Nephron progenitor cell (in vitro differentiated cells): ENCODE measurements at regions not wholly inside any gene's neighbourhood (a gene's known extent, or its start where the extent isn't known, plus 50 kb on each side); places are given as distances from the start of the nearest gene placed in this dataset.
A peak's percentile ranks its signal among the peaks of the same experiment; 100 is the strongest.

Experiments
- DNase-seq: peaks from one replicate; pipeline ENCODE4 v3.0.0; 2021
- H3K27ac Mint-ChIP-seq: 2 replicates; pipeline ENCODE4 v1.8.0; 2021; ENCODE audit warnings: mild to moderate bottlenecking, moderate library complexity, mixed read lengths
- H3K27me3 Mint-ChIP-seq: 2 replicates; pipeline ENCODE4 v1.8.0; 2021; ENCODE audit warnings: mild to moderate bottlenecking, low read depth, mixed read lengths; ENCODE audit not compliant: poor library complexity
- H3K36me3 Mint-ChIP-seq: 2 replicates; pipeline ENCODE4 v1.8.0; 2021; ENCODE audit warnings: low read depth, mixed read lengths
- H3K4me1 Mint-ChIP-seq: 2 replicates; pipeline ENCODE4 v1.8.0; 2021; ENCODE audit warnings: mixed read lengths
- H3K4me3 Mint-ChIP-seq: 2 replicates; pipeline ENCODE4 v1.8.0; 2021; ENCODE audit warnings: mild to moderate bottlenecking, moderate library complexity, mixed read lengths
- H3K9me3 Mint-ChIP-seq: 2 replicates; pipeline ENCODE4 v1.8.0; 2021; ENCODE audit warnings: mild to moderate bottlenecking, moderate library complexity, mixed read lengths
- TF ChIP-seq, protein P1 (sequence below): fragments of 200-600 bp; sonication (generic); IDR thresholded peaks from 2 replicates; pipeline ENCODE4 v1.5.0; 2021; ENCODE audit warnings: antibody characterized with exemption

DNA sequence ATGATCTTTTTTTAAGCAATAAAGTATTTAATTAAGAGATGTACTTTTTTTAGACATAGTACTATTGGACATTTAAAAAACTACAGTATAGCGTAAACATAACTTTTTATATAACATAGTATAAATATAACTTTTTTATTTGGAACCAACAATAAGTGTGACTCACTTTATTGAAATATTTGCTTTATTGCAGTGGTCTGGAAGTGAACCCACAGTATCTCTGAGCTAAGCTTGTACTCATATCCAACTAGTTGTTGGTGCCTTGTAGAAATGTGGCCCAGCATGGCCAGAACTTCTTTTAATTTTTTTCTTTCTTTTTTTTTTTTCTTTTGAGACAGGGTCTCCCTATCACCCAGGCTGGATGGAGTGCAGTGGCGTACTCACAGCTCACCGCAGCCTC, 61.5 kb upstream of the GALNT10 start:
- TF ChIP-seq, protein P1, sequence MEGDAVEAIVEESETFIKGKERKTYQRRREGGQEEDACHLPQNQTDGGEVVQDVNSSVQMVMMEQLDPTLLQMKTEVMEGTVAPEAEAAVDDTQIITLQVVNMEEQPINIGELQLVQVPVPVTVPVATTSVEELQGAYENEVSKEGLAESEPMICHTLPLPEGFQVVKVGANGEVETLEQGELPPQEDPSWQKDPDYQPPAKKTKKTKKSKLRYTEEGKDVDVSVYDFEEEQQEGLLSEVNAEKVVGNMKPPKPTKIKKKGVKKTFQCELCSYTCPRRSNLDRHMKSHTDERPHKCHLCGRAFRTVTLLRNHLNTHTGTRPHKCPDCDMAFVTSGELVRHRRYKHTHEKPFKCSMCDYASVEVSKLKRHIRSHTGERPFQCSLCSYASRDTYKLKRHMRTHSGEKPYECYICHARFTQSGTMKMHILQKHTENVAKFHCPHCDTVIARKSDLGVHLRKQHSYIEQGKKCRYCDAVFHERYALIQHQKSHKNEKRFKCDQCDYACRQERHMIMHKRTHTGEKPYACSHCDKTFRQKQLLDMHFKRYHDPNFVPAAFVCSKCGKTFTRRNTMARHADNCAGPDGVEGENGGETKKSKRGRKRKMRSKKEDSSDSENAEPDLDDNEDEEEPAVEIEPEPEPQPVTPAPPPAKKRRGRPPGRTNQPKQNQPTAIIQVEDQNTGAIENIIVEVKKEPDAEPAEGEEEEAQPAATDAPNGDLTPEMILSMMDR: no peak

DNA sequence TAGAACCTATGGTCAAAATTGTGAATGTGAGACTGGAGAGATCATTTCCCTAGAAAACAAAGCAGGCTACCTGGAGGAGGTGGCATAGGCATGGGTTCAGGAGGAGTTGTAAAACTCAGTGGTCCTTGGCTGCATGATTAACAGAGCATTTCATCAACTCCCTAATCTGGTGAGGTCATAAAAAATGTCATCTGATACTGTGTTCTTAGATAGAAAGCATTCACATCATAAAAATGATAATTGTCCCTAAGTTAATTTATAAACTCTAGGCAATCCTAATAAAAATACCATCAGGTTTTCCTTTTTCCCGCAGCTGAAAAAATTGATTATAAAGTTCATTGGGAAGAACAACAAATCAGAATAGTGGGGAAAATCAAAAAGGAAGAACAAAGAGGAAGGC, 60.6 kb upstream of the GALNT10 start:
- DNase-seq: no peak
- TF ChIP-seq, protein P1: no peak
- Mint-ChIP-seq H3K4me1 (peaks cover 44% of the 10 kb centered on the region), H3K9me3 (peaks cover 31% of the 10 kb centered on the region), H3K36me3 (peaks cover 20% of the 10 kb centered on the region), H3K27me3 (peaks cover 56% of the 10 kb centered on the region), H3K4me3 (no peak overlapping the region), H3K27ac (no peak overlapping the region)

More for the DNA sequence above, 61.5 kb upstream of the GALNT10 start:
- peaks cover 29% of the 10 kb centered on the region for H3K36me3 Mint-ChIP-seq
- peaks cover 43% of the 10 kb centered on the region for H3K4me1 Mint-ChIP-seq
- H3K27ac Mint-ChIP-seq: no peak overlapping the region
- peaks cover 41% of the 10 kb centered on the region for H3K9me3 Mint-ChIP-seq
- H3K4me3 Mint-ChIP-seq: no peak overlapping the region
- H3K27me3 Mint-ChIP-seq: peaks cover 48% of the 10 kb centered on the region
- no peak for DNase-seq

DNA sequence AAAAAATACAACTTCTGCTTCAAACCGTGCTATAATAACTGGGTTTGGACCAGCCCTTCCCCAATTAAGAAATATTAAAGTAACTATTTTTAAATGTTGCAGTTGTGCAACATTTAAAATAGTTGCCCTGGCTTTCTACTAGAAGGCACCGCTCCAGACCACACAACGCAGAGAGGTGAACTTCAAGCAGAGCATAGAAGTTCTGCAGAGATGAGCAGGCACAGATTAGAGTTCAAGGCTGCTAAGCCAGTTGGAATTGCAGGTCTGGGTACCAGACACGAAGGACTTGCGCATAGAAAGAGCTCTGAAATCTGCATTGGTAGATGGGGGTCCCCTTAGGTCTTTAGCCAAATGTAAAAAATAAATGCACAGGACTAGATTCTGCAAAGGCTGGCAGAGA, 58.7 kb upstream of the GALNT10 start:
- H3K27me3 Mint-ChIP-seq: peaks cover 51% of the 10 kb centered on the region
- H3K9me3 Mint-ChIP-seq: peaks cover 13% of the 10 kb centered on the region
- peak overlapping the region; percentile 27 for H3K27ac Mint-ChIP-seq
- H3K4me1 Mint-ChIP-seq: peaks cover 50% of the 10 kb centered on the region
- H3K36me3 Mint-ChIP-seq: peaks cover 6% of the 10 kb centered on the region
- no peak for DNase-seq
- no peak overlapping the region for H3K4me3 Mint-ChIP-seq
- TF ChIP-seq, protein P1: no peak

DNA sequence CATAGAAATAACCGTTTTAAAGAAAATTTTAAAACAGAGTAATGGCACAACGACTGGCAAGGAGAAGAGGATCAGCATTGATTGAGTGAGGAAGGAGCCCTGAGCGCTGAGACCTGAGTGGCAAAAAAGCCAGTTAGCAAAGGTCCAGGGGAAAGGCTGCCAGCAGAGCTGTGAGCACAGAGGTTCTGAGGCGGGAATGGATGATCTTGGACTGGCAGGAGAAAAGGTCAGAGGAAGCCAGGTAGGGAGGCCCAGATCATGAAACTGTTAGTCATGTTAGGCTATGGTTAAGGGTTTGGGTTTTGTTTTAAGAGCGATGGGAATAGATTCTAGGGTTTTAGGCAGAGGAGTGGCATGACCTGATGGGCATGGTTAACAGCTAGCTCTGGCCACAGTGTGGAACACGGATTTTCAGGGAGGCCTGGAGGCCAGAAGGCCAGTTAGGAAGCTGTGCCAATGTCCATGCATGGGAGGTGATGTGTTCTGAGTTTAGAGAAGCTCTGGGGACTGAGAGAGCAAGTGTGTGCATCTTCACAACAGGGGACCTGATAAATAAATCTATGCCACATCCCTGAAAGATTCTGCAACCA, 57.7 kb upstream of the GALNT10 start:
- Mint-ChIP-seq H3K27ac (peak overlapping the region; percentile 17), H3K27me3 (peaks cover 48% of the 10 kb centered on the region), H3K9me3 (peaks cover 5% of the 10 kb centered on the region), H3K4me1 (peaks cover 50% of the 10 kb centered on the region), H3K36me3 (no peaks in the 10 kb centered on the region), H3K4me3 (no peak overlapping the region)
- no peak for DNase-seq
- TF ChIP-seq, protein P1: no peak

DNA sequence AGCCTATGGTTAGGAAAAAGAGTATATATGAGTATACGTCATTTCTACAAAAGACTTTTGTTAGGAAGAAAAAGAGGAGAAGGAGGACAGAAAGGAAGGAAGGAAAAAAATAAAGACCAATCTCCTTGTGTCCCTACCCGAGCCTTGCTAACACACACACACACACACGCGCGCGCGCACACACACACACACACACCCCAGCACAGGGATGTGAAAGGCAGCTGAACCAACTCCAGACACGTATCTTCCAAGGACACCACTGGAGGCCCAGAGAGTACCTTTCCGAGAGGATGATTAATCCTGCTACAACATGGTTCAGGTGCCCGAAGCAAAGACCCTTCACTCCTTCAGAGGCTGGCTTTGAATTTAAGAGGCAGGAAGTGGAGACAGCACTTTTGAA, 56.9 kb upstream of the GALNT10 start:
- TF ChIP-seq, protein P1: no peak
- no peaks in the 10 kb centered on the region for H3K9me3 Mint-ChIP-seq
- DNase-seq: peak; percentile 52
- no peaks in the 10 kb centered on the region for H3K36me3 Mint-ChIP-seq
- H3K27ac Mint-ChIP-seq: no peak overlapping the region
- H3K4me1 Mint-ChIP-seq: peaks cover 51% of the 10 kb centered on the region
- H3K4me3 Mint-ChIP-seq: no peak overlapping the region
- peaks cover 51% of the 10 kb centered on the region for H3K27me3 Mint-ChIP-seq

DNA sequence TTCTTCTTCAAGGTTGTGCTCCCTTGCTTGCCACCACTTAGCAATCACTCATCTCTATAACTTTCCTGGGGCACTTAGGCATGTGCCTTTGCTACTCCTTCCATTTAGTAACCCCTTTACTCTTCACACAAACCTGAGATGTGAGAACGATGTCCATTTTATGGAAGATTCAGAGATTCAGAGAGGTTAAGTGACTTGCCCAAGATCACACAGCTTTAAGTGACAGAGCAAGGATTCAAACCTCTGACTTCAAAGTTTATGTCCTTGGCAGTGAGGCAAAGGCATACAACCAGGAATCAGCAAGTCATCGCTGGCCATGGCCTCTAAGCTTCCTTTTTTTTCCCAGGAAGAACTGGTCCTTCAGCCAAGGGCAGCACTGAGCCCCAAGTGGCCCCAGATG, 56.0 kb upstream of the GALNT10 start:
- no peak for DNase-seq
- H3K4me3 Mint-ChIP-seq: no peak overlapping the region
- H3K27ac Mint-ChIP-seq: no peak overlapping the region
- H3K9me3 Mint-ChIP-seq: no peaks in the 10 kb centered on the region
- TF ChIP-seq, protein P1: no peak
- peaks cover 57% of the 10 kb centered on the region for H3K27me3 Mint-ChIP-seq
- H3K36me3 Mint-ChIP-seq: no peaks in the 10 kb centered on the region
- peaks cover 59% of the 10 kb centered on the region for H3K4me1 Mint-ChIP-seq
